ENCODE measurements at regions not wholly inside any gene's neighbourhood (a gene's known extent, or its start where the extent isn't known, plus 50 kb on each side); places are given as distances from the start of the nearest gene placed in this dataset.
"Not testable (repeated sequence)": the region's sequence is repeated elsewhere in the genome, so short reads cannot be mapped to it uniquely, and the experiment has no call there.

- SMC1A ChIA-PET (ENCODE audit: uncharacterized antibody, unreplicated experiment), result no interaction called here
These were observed 526.4 kb downstream of the LRRIQ3 start for GRCh38 chr1:73671530-73671929.

DNA sequence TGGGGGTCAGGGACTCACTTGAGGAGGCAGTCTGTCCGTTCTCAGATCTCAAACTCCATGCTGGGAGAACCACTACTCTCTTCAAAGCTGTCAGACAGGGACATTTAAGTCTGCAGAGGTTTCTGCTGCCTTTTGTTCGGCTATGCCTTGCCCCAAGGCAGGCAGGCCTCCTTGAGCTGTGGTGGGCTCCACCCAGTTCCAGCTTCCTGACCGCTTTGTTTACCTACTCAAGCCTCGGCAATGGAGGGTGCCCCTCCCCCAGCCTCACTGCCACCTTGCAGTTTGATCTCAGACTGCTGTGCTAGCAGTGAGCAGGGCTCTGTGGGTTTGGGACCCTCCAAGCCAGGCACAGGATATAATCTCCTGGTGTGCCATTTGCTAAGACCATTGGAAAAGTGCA is 530.0 kb downstream of the LRRIQ3 start:
- H3K4me2 ChIP-seq (ENCODE audit: control insufficient read depth, insufficient read depth); in situ Hi-C loops (cut with MboI); BruUV-seq (replicated peaks); DNase-seq (ENCODE audit: low read depth, low spot score); H4K20me1 ChIP-seq (ENCODE audit: control insufficient read depth, insufficient read depth); intact Hi-C loops (cut with micrococcal nuclease; ENCODE audit: unreplicated experiment); H2AFZ ChIP-seq (ENCODE audit: control insufficient read depth, low read depth, low read length); H3K79me2 ChIP-seq (ENCODE audit: control insufficient read depth, insufficient read depth, low read length); POLR2A ChIA-PET; H3K9me3 ChIP-seq (replicated peaks; ENCODE audit: control insufficient read depth, insufficient read depth, low read length); FAIRE-seq; SMC1A ChIA-PET (ENCODE audit: uncharacterized antibody, unreplicated experiment); RAD21 ChIA-PET (ENCODE audit: unreplicated experiment); ATAC-seq; H3K4me3 ChIP-seq; H3K27me3 ChIP-seq (replicated peaks in 1 of 2; ENCODE audit: control insufficient read depth in 2 of 2, insufficient read depth in 2 of 2, low read length in 1 of 2); H3K27ac ChIP-seq (ENCODE audit: control insufficient read depth, insufficient read depth); CTCF ChIA-PET; H3K9ac ChIP-seq (ENCODE audit: control insufficient read depth, insufficient read depth, low read length); H3K4me1 ChIP-seq (ENCODE audit: control insufficient read depth, insufficient read depth, low read length); H3K36me3 ChIP-seq (ENCODE audit: control insufficient read depth in 2 of 2, insufficient read depth in 2 of 2, low read length in 1 of 2): not testable (repeated sequence)
- 4% methylated on average over 4 of the region's 4 CpGs for WGBS (ENCODE audit: insufficient coverage, insufficient replicate concordance, low lambda C conversion rate, missing lambda C conversion rate)

More at GRCh38 chr1:73671530-73671929, 526.4 kb downstream of the LRRIQ3 start:
- H3K79me2 ChIP-seq (ENCODE audit: control insufficient read depth, insufficient read depth, low read length), result no peaks in the 10 kb centered on the region
- H3K4me3 ChIP-seq, result no peak overlapping the region
- TF ChIP-seq BHLHE40 (IDR thresholded peaks at IDR 0.05; ENCODE audit: borderline replicate concordance in 1 of 2, low read depth in 2 of 2, low read length in 1 of 2) (no peak), SREBF1 (IDR thresholded peaks at IDR 0.05; ENCODE audit: low read length) (no peak), NFYB (IDR thresholded peaks at IDR 0.05; ENCODE audit: insufficient read depth, low read depth, low read length) (no peak), POLR2AphosphoS5 (IDR thresholded peaks at IDR 0.05; ENCODE audit: low read length) (no peak), ZBTB33 (IDR thresholded peaks at IDR 0.05) (no peak), CBX3 (IDR thresholded peaks at IDR 0.05; ENCODE audit: borderline replicate concordance, low read depth) (no peak), PBX3 (IDR thresholded peaks at IDR 0.05; ENCODE audit: insufficient replicate concordance, low read depth, low read length) (no peak), ZNF207 (IDR thresholded peaks at IDR 0.05; ENCODE audit: borderline replicate concordance) (no peak), NFIC (IDR thresholded peaks at IDR 0.05; ENCODE audit: low read depth, low read length) (no peak), SMAD5 (IDR thresholded peaks at IDR 0.05; ENCODE audit: low read depth) (no peak), SIX5 (IDR thresholded peaks at IDR 0.05; ENCODE audit: low read depth, low read length, severe bottlenecking) (no peak), GATAD2B (conservative IDR thresholded peaks at IDR 0.05; ENCODE audit: low read depth) (no peak)
- TF ChIP-seq, protein P1, sequence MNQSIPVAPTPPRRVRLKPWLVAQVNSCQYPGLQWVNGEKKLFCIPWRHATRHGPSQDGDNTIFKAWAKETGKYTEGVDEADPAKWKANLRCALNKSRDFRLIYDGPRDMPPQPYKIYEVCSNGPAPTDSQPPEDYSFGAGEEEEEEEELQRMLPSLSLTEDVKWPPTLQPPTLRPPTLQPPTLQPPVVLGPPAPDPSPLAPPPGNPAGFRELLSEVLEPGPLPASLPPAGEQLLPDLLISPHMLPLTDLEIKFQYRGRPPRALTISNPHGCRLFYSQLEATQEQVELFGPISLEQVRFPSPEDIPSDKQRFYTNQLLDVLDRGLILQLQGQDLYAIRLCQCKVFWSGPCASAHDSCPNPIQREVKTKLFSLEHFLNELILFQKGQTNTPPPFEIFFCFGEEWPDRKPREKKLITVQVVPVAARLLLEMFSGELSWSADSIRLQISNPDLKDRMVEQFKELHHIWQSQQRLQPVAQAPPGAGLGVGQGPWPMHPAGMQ (IDR thresholded peaks at IDR 0.05; ENCODE audit: borderline replicate concordance), result no peak
- FAIRE-seq, result no peak
- H3K4me2 ChIP-seq (ENCODE audit: control insufficient read depth, insufficient read depth), result no peak overlapping the region
- H3K9ac ChIP-seq (ENCODE audit: control insufficient read depth, insufficient read depth, low read length), result no peak overlapping the region
- no peak overlapping the region for H2AFZ ChIP-seq (ENCODE audit: control insufficient read depth, low read depth, low read length)
- DNase-seq (ENCODE audit: low read depth, low spot score), result no peak
- no peaks in the 10 kb centered on the region for H4K20me1 ChIP-seq (ENCODE audit: control insufficient read depth, insufficient read depth)
- no TSS peak for BruUV-seq (replicated peaks)
- H3K9me3 ChIP-seq (replicated peaks; ENCODE audit: control insufficient read depth, insufficient read depth, low read length), result no peaks in the 10 kb centered on the region
- ChIA-PET RAD21 (ENCODE audit: unreplicated experiment) (no interaction called here), POLR2A (no interaction called here), CTCF (interaction anchor here (0.6 kb wide), 1 partner anchor 32 kb away, joined by 3 read pairs; no protein-coding TSS in a partner anchor)
- no peaks in the 10 kb centered on the region for H3K27me3 ChIP-seq (replicated peaks in 1 of 2; ENCODE audit: control insufficient read depth in 2 of 2, insufficient read depth in 2 of 2, low read length in 1 of 2)
- in situ Hi-C loops (cut with MboI) (no loop called here), intact Hi-C loops (cut with micrococcal nuclease; ENCODE audit: unreplicated experiment) (no loop called here)
- H3K4me1 ChIP-seq (ENCODE audit: control insufficient read depth, insufficient read depth, low read length), result no peaks in the 10 kb centered on the region
- H3K36me3 ChIP-seq (ENCODE audit: control insufficient read depth in 2 of 2, insufficient read depth in 2 of 2, low read length in 1 of 2), result no peaks in the 10 kb centered on the region
- no peak overlapping the region for H3K27ac ChIP-seq (ENCODE audit: control insufficient read depth, insufficient read depth)
- ATAC-seq, result no peak
- WGBS (ENCODE audit: insufficient coverage, insufficient replicate concordance, low lambda C conversion rate, missing lambda C conversion rate), result 0% methylated on average over 1 of the region's 1 CpG
